H1 (cell line): ENCODE measurements at regions not wholly inside any gene's neighbourhood (a gene's known extent, or its start where the extent isn't known, plus 50 kb on each side); places are given as distances from the start of the nearest gene placed in this dataset.

Experiments used
- CTCF ChIA-PET: fragments of 300-600 bp; sonication (Branson Sonifier 250); formaldehyde crosslinking; loops from one replicate; lab custom pipeline; 2021; ENCODE audit not compliant: partially characterized antibody; lab: Charles Lee
- POLR2A ChIA-PET: fragments of 300-600 bp; sonication (Branson Sonifier 250); formaldehyde crosslinking; loops from one replicate; lab custom pipeline; 2021; ENCODE audit warnings: inconsistent platforms; ENCODE audit not compliant: partially characterized antibody; lab: Charles Lee
- DNase-seq, 2 experiments: peaks; one replicate each; pipeline versions ENCODE4 v3.0.0 to v3.0.0-alpha.2; 2010 to 2022; ENCODE audit warnings: low spot score in 2 of 2, low read depth in 1 of 2, mixed read lengths in 1 of 2
- FAIRE-seq: peaks from 2 replicates; lab custom pipeline; 2011; peaks lifted over from hg19 to GRCh38; lab: Jason Lieb, UNC
- H2AFZ ChIP-seq: 2 replicates; pipeline ENCODE4 v1.8.1; 2012; ENCODE audit warnings: low read length, inconsistent platforms
- H2AK5ac ChIP-seq: 2 replicates; pipeline ENCODE4 v1.6.1; 2013; ENCODE audit warnings: low read depth, low read length
- H2BK120ac ChIP-seq: replicated peaks from 2 replicates; pipeline ENCODE3; 2013; ENCODE audit warnings: low read depth, low read length, inconsistent platforms
- H2BK12ac ChIP-seq: 2 replicates; pipeline ENCODE4 v1.6.1; 2013; ENCODE audit warnings: low read depth, low read length
- H2BK15ac ChIP-seq: 2 replicates; pipeline ENCODE4 v1.6.1; 2013; ENCODE audit warnings: low read length
- H2BK20ac ChIP-seq: 2 replicates; pipeline ENCODE4 v1.6.1; 2013; ENCODE audit warnings: low read length
- H2BK5ac ChIP-seq: 2 replicates; pipeline ENCODE4 v1.6.1; 2013; ENCODE audit warnings: low read depth, low read length
- H3K14ac ChIP-seq: 2 replicates; pipeline ENCODE4 v1.6.1; 2013; ENCODE audit warnings: inconsistent platforms; ENCODE audit not compliant: insufficient read length
- H3K18ac ChIP-seq: 2 replicates; pipeline ENCODE4 v1.6.1; 2013; ENCODE audit warnings: low read length; ENCODE audit errors: extremely low read depth
- H3K23ac ChIP-seq: 2 replicates; pipeline ENCODE4 v1.6.1; 2013; ENCODE audit warnings: inconsistent platforms; ENCODE audit not compliant: insufficient read length
- H3K23me2 ChIP-seq: 2 replicates; pipeline ENCODE4 v1.6.1; 2013; ENCODE audit warnings: low read depth, low read length
- H3K27ac ChIP-seq: 2 replicates; pipeline ENCODE4 v1.6.1; 2011; ENCODE audit warnings: low read depth, low read length, inconsistent platforms
- H3K27me3 ChIP-seq, 4 experiments: replicated peaks in 1 of 4; 1 replicate in 1 of 4; 2 replicates in 3 of 4; pipeline versions ENCODE4 v1.6.1 to v1.8.1; 2011 to 2013; ENCODE audit warnings: low read length in 3 of 4, mild to moderate bottlenecking in 3 of 4, inconsistent platforms in 2 of 4, mixed read lengths in 2 of 4, moderate library complexity in 1 of 4; ENCODE audit not compliant: control insufficient read depth in 3 of 4, insufficient read depth in 3 of 4; ENCODE audit errors: extremely low read depth in 1 of 4
- H3K36me3 ChIP-seq, 4 experiments: 2 replicates each; pipeline versions ENCODE4 v1.6.1 to v1.8.1; 2011 to 2013; ENCODE audit warnings: mild to moderate bottlenecking in 4 of 4, low read length in 3 of 4, moderate library complexity in 2 of 4, control low read depth in 1 of 4, inconsistent platforms in 1 of 4; ENCODE audit not compliant: insufficient read depth in 4 of 4, control insufficient read depth in 2 of 4
- H3K4ac ChIP-seq: replicated peaks from 2 replicates; pipeline ENCODE3; 2013; ENCODE audit warnings: low read length, low read depth, mixed read lengths, inconsistent platforms; ENCODE audit not compliant: insufficient read length
- H3K4me1 ChIP-seq, 4 experiments: replicated peaks in 1 of 4; 1 replicate in 1 of 4; 2 replicates in 3 of 4; pipeline versions ENCODE4 v1.6.1 to v1.8.1; 2011 to 2013; ENCODE audit warnings: low read length in 3 of 4, inconsistent platforms in 2 of 4, mixed read lengths in 1 of 4; ENCODE audit not compliant: insufficient read depth in 4 of 4, control insufficient read depth in 3 of 4
- H3K4me2 ChIP-seq, 2 experiments: 2 replicates each; pipeline versions ENCODE4 v1.6.1 to v1.8.1; 2011 to 2013; ENCODE audit warnings: low read depth in 2 of 2, low read length in 2 of 2, control low read depth in 1 of 2, inconsistent platforms in 1 of 2, mild to moderate bottlenecking in 1 of 2; ENCODE audit not compliant: insufficient read depth in 1 of 2
- H3K4me3 ChIP-seq, 4 experiments: fragments of 200-600, 300-600 bp in 1 of 4; sonication (generic), shearing (Covaris generic), sonication (Bioruptor Twin) in 1 of 4; 2 replicates each; pipeline versions ENCODE4 v1.5.1 to v1.8.1; 2011 to 2016; ENCODE audit warnings: low read length in 4 of 4, low read depth in 3 of 4, control low read depth in 2 of 4, inconsistent platforms in 2 of 4, mild to moderate bottlenecking in 2 of 4, mixed read lengths in 1 of 4, moderate library complexity in 1 of 4; ENCODE audit not compliant: insufficient read depth in 2 of 4; ENCODE audit errors: extremely low read depth in 1 of 4
- H3K56ac ChIP-seq: replicated peaks from 2 replicates; pipeline ENCODE3; 2013; ENCODE audit warnings: low read depth, mild to moderate bottlenecking, mixed read lengths, low read length, inconsistent platforms; ENCODE audit not compliant: insufficient read length
- H3K79me1 ChIP-seq: 2 replicates; pipeline ENCODE4 v1.6.1; 2013; ENCODE audit warnings: low read depth, low read length, control low read depth
- H3K79me2 ChIP-seq, 2 experiments: 2 replicates each; pipeline versions ENCODE4 v1.6.1 to v1.8.1; 2012 to 2013; ENCODE audit warnings: low read length in 2 of 2, mild to moderate bottlenecking in 2 of 2, inconsistent platforms in 1 of 2; ENCODE audit not compliant: insufficient read depth in 2 of 2, control insufficient read depth in 1 of 2
- H3K9ac ChIP-seq, 4 experiments: replicated peaks in 1 of 4; 1 replicate in 1 of 4; 2 replicates in 3 of 4; pipeline versions ENCODE4 v1.6.1 to v1.8.1; 2011 to 2013; ENCODE audit warnings: low read depth in 3 of 4, low read length in 3 of 4, control low read depth in 2 of 4, mild to moderate bottlenecking in 2 of 4, moderate library complexity in 2 of 4, inconsistent platforms in 1 of 4; ENCODE audit errors: extremely low read depth in 1 of 4
- H3K9me3 ChIP-seq, 2 experiments: 2 replicates each; pipeline versions ENCODE4 v1.6.1 to v1.8.1; 2012 to 2013; ENCODE audit warnings: mild to moderate bottlenecking in 2 of 2, moderate library complexity in 2 of 2, control low read depth in 1 of 2, inconsistent platforms in 1 of 2, low read depth in 1 of 2, low read length in 1 of 2, mixed read lengths in 1 of 2; ENCODE audit not compliant: insufficient read depth in 2 of 2
- H4K20me1 ChIP-seq, 2 experiments: replicated peaks in 1 of 2; 2 replicates each; pipeline versions ENCODE3 to v1.8.1; 2011 to 2013; ENCODE audit warnings: inconsistent platforms in 2 of 2, low read length in 2 of 2, mild to moderate bottlenecking in 1 of 2; ENCODE audit not compliant: insufficient read depth in 2 of 2, control insufficient read depth in 1 of 2
- H4K5ac ChIP-seq: 2 replicates; pipeline ENCODE4 v1.6.1; 2013; ENCODE audit warnings: low read length, low read depth, mixed read lengths, inconsistent platforms; ENCODE audit not compliant: insufficient read length
- H4K8ac ChIP-seq: 2 replicates; pipeline ENCODE4 v1.8.0; 2013; ENCODE audit warnings: mild to moderate bottlenecking, moderate library complexity, low read length, inconsistent platforms; ENCODE audit not compliant: insufficient read depth; ENCODE audit errors: extremely low read depth
- H4K91ac ChIP-seq: replicated peaks from 2 replicates; pipeline ENCODE3; 2013; ENCODE audit warnings: low read length, mixed read lengths, inconsistent platforms; ENCODE audit not compliant: insufficient read length
- POLR2AphosphoS5 ChIP-seq: IDR thresholded peaks from 2 replicates; pipeline ENCODE4 v1.6.1; 2011; ENCODE audit warnings: low read depth, low read length
- WGBS, 2 experiments: shearing (Covaris generic) in 1 of 2; methylation state at CpG; one replicate each; pipeline versions ENCODE4 v1.1.6 to v1.1.7; 2013 to 2015; ENCODE audit warnings: low lambda C conversion rate in 2 of 2, mixed read lengths in 2 of 2, inconsistent platforms in 1 of 2, low coverage in 1 of 2, missing lambda C conversion rate in 1 of 2; ENCODE audit not compliant: insufficient replicate concordance in 2 of 2, insufficient coverage in 1 of 2, insufficient read length in 1 of 2; ENCODE audit errors: extremely low coverage in 1 of 2, missing lambda C conversion rate in 1 of 2; 5-methylcytosine and 5-hydroxymethylcytosine counted together

- Histone ChIP-seq H3K18ac (no peak overlapping the region), H2BK15ac (no peak overlapping the region), H2BK12ac (no peak overlapping the region), H4K8ac (no peak overlapping the region), H4K91ac (no peak overlapping the region), H4K5ac (no peak overlapping the region), H3K4ac (no peak overlapping the region), H3K4me3 (no peak overlapping the region), H3K23ac (no peak overlapping the region), H3K4me2 (no peak overlapping the region), H3K79me1 (no peaks in the 10 kb centered on the region), H2AFZ (peak overlapping the region; percentile 36; the same call in 1 of the 2 replicates), H3K36me3 (no peaks in the 10 kb centered on the region), H3K27ac (no peak overlapping the region), H3K9me3 (no peaks in the 10 kb centered on the region), H3K79me2 (no peaks in the 10 kb centered on the region), H4K20me1 (no peaks in the 10 kb centered on the region), H2BK120ac (no peak overlapping the region), H3K23me2 (no peaks in the 10 kb centered on the region), H3K9ac (no peak overlapping the region), H3K4me1 (peaks cover 0 to 3% (median 0%) of the 10 kb centered on the region in 4 experiments; a peak in 2 of 7 replicates), H2BK5ac (no peak overlapping the region), H3K56ac (no peak overlapping the region), H3K27me3 (peaks cover 0 to 1% (median 0%) of the 10 kb centered on the region in 4 experiments; a peak in 1 of 7 replicates), H3K14ac (no peak overlapping the region), H2BK20ac (no peak overlapping the region), H2AK5ac (no peak overlapping the region)
- TF ChIP-seq POLR2AphosphoS5 = no peak
- no peak for DNase-seq
- ChIA-PET CTCF (interaction anchor here (1.0 to 1.4 kb wide), 3 partner anchors 14 to 264 kb away, joined by 3 read pairs; no protein-coding TSS in a partner anchor), POLR2A (no interaction called here)
- 90% methylated on average over 4 of the region's 4 CpGs; no CpG with 5 or more reads in 1 of the 2 experiments for WGBS, 2 experiments
- FAIRE-seq = no peak
Measured at GRCh38 chr18:27493182-27493581, 308.1 kb upstream of the CHST9 start.
